Activated CD4-positive, alpha-beta T cell treated with anti-CD3 and anti-CD28 coated beads, Interleukin-2, amount 50 U/mL, for 24 hours (primary cell): ENCODE measurements at regions not wholly inside any gene's neighbourhood (a gene's known extent, or its start where the extent isn't known, plus 50 kb on each side); places are given as distances from the start of the nearest gene placed in this dataset.
"Not testable (repeated sequence)": the region's sequence is repeated elsewhere in the genome, so short reads cannot be mapped to it uniquely, and the experiment has no call there.

Experiments
- DNase-seq, 2 donors: peaks; one replicate each; pipeline ENCODE4 v3.0.0-alpha.2; 2020; ENCODE audit warnings: low read depth in 1 of 2, low spot score in 1 of 2

GRCh38 chr2:2512931-2513330 is 181.9 kb upstream of the MYT1L start:
- DNase-seq = no peak

- DNase-seq = no peak
Measured at GRCh38 chr2:2507417-2507997, 176.4 kb upstream of the MYT1L start.

- no peak for DNase-seq
Measured at GRCh38 chr2:2506536-2506935, 175.5 kb upstream of the MYT1L start.

GRCh38 chr2:2505604-2506003 is 174.5 kb upstream of the MYT1L start:
- DNase-seq = no peak

GRCh38 chr2:2503864-2504418 is 172.9 kb upstream of the MYT1L start:
- DNase-seq = no peak

- DNase-seq = no peak
Measured at GRCh38 chr2:2502201-2502549, 171.1 kb upstream of the MYT1L start.

GRCh38 chr2:2501454-2502200 is 170.6 kb upstream of the MYT1L start:
- no peak for DNase-seq

GRCh38 chr2:2495606-2496005 is 164.5 kb upstream of the MYT1L start:
- DNase-seq = no peak

- DNase-seq = no peak
Measured at GRCh38 chr2:2493496-2493895, 162.4 kb upstream of the MYT1L start.

- DNase-seq = no peak
Measured at GRCh38 chr2:2492800-2493199, 161.7 kb upstream of the MYT1L start.

GRCh38 chr2:2491964-2492363 is 160.9 kb upstream of the MYT1L start:
- DNase-seq = no peak

- no peak for DNase-seq
Measured at GRCh38 chr2:2484301-2484700, 153.2 kb upstream of the MYT1L start.

- DNase-seq = no peak
Measured at GRCh38 chr2:2482851-2483250, 151.8 kb upstream of the MYT1L start.

GRCh38 chr2:2472881-2473280 is 141.8 kb upstream of the MYT1L start:
- DNase-seq = no peak

GRCh38 chr2:2472044-2472443 is 141.0 kb upstream of the MYT1L start:
- no peak for DNase-seq

- DNase-seq = no peak
Measured at GRCh38 chr2:2466534-2466933, 135.5 kb upstream of the MYT1L start.

- no peak for DNase-seq
Measured at GRCh38 chr2:2464643-2465042, 133.6 kb upstream of the MYT1L start.

GRCh38 chr2:2464094-2464493 is 133.0 kb upstream of the MYT1L start:
- no peak for DNase-seq

- no peak for DNase-seq
Measured at GRCh38 chr2:2456721-2457120, 125.6 kb upstream of the MYT1L start.

- no peak for DNase-seq
Measured at GRCh38 chr2:2455151-2455550, 124.1 kb upstream of the MYT1L start.

GRCh38 chr2:2452961-2453360 is 121.9 kb upstream of the MYT1L start:
- DNase-seq = no peak

- DNase-seq = not testable (repeated sequence)
Measured at GRCh38 chr2:2451275-2451674, 120.2 kb upstream of the MYT1L start.

GRCh38 chr2:2448178-2448577 is 117.1 kb upstream of the MYT1L start:
- no peak for DNase-seq
